ENCODE measurements at regions not wholly inside any gene's neighbourhood (a gene's known extent, or its start where the extent isn't known, plus 50 kb on each side); places are given as distances from the start of the nearest gene placed in this dataset.
"Not testable (repeated sequence)": the region's sequence is repeated elsewhere in the genome, so short reads cannot be mapped to it uniquely, and the experiment has no call there.

GRCh38 chr16:73427164-73427563, 379.2 kb upstream of the ZFHX3 start:
- no peak for DNase-seq (ENCODE audit: extremely low read depth in 1 of 2, low read depth in 1 of 2)

DNA sequence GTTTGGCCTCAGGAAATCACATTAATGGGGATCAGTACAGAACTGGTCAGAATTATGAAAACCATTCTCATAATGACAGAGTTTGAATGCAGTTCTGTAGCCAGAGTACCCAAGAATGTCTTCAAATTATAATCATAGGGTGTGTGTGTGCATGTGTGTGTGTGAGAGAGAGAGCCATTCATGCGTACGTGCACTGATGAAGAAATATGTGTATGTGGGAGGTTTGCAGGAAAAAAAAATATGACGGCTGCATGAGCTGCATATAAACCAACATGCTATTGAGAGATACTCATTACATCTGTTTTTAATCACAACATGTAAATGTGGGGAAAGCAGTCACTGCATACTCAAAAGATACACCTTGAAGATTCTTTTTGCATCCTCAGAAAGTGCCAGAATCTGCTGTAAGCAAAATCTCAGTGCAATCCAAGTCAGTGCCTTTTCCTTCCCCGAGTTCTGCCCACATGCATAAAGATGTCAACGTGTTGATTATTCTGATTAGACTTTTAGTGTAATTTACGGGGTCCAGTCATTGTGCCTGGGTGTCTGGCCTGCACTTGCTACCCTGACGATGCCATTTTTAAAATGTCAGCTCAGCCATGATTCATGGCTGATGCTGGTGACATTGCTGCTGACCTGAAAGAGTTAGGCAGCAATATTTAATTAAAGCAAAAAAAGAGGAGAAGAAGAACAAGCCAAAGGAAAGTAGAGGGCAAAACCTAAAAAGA, 378.7 kb upstream of the ZFHX3 start:
- DNase-seq (ENCODE audit: extremely low read depth in 1 of 2, low read depth in 1 of 2): no peak

DNA sequence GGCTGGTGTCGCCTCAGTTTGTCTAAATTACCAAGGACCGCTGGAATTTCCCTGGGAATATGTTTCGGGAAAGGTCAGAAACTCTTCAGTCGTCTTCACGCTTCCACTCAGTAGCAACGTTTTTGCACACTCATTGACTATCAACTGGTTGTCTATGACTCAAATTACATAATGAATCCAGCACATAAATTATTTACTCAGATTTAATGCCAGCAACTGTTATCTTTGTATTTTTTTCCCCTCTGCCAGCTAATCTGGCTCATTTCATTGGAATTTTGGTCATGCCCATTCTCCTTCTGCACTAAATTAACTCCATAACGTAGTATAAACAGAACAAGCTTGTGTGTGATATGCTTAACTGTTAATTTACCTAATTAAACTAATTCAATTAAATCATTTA, 372.7 kb upstream of the ZFHX3 start:
- no peak for DNase-seq (ENCODE audit: extremely low read depth in 1 of 2, low read depth in 1 of 2)

DNA sequence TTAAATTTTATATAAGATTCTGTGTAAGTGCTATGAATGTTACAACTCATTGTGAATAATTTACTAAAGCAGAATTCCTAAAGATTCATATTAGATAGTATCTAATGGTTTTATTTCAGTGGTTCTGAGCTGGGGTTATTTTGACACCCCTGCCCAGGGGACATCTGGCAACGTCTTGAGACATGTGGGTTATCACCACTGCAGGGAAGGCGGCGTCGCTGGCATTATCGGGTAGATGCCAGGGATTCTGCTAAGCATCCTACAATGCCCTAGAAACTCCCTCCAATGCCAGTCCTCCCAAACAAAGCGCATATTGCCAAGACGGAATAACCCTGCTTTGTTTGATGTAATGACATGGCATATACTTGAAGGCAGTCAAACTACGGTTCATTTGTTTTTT, 372.3 kb upstream of the ZFHX3 start:
- no peak for DNase-seq (ENCODE audit: extremely low read depth in 1 of 2, low read depth in 1 of 2)

DNA sequence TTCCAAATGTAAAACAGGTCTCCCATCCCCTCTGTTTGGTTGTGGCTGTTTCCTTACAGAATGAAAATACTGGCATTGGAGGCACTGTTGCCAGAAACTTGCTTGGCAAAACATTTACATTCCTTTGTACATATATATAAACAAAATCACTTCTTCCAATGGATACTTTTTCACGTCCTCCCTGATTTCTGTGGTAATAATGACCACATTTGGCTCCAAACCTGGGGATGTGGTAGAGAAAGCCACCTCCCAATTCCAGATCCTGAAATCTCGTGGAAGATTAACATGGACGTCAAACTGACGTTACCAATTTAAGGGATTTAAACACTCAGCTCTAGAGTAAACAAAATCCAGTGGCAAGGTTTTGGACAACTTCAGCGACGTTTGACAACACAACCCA, 370.8 kb upstream of the ZFHX3 start:
- no peak for DNase-seq (ENCODE audit: extremely low read depth in 1 of 2, low read depth in 1 of 2)

GRCh38 chr16:73418051-73418450, 370.1 kb upstream of the ZFHX3 start:
- no peak for DNase-seq (ENCODE audit: extremely low read depth in 1 of 2, low read depth in 1 of 2)

GRCh38 chr16:73415286-73415685, 367.4 kb upstream of the ZFHX3 start:
- DNase-seq (ENCODE audit: extremely low read depth in 1 of 2, low read depth in 1 of 2): no peak

DNA sequence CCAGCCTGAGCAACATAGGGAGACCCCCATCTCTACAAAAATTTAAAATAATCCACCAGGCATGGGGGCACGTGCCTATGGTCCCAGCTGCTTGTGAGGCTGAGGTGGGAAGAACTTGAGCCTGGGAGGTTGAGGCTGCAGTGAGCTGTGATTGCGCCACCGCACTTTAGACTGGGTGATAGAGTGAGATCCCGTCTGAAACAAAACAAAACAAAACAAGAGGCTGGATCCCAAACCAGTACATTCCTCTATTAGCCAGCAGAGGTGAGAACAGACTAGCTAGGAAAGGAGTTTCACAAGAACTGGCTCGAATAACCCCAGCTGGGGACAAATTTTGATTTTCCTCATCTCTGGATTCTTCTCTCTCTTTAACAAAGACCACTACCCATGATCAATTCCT, 366.7 kb upstream of the ZFHX3 start:
- DNase-seq (ENCODE audit: extremely low read depth in 1 of 2, low read depth in 1 of 2): no peak

- DNase-seq (ENCODE audit: extremely low read depth in 1 of 2, low read depth in 1 of 2): no peak
Observed at GRCh38 chr16:73413830-73414190, 365.9 kb upstream of the ZFHX3 start.

DNA sequence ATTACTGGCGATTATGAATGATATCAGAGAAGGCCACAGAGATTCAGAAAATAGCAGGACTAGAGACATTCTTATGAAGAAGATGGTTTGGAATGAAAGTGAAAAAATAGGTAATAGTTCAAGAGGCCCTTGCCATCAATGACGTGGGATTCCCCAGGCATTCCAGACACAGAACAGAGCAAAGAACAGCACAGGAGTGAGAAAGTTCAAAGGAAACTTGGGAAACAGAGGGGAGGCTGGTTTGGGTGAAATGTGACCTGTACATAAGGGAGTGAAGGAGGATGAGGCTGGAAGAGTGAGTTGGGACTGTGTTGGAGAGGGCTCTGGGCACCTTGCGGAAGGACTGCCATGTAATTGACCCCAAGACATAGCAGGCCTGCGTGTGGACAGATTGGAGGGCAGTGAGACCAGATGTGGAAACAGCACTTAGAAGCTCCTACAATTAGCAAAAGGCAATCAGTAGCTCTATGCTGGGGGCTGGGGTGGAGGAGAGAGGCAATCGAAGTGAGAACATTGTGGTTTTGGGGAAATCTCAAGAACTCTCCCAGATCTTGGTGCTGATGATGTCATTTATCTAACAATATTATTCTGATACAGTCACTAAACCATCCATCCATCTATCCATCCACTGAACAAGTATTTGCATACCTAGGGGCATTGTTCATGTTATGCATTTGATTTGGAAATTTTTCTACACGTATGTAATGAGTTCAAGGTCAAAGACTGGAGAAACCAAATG, 365.3 kb upstream of the ZFHX3 start:
- no peak for DNase-seq (ENCODE audit: extremely low read depth in 1 of 2, low read depth in 1 of 2)

GRCh38 chr16:73412416-73412815, 364.5 kb upstream of the ZFHX3 start:
- no peak for DNase-seq (ENCODE audit: extremely low read depth in 1 of 2, low read depth in 1 of 2)

DNA sequence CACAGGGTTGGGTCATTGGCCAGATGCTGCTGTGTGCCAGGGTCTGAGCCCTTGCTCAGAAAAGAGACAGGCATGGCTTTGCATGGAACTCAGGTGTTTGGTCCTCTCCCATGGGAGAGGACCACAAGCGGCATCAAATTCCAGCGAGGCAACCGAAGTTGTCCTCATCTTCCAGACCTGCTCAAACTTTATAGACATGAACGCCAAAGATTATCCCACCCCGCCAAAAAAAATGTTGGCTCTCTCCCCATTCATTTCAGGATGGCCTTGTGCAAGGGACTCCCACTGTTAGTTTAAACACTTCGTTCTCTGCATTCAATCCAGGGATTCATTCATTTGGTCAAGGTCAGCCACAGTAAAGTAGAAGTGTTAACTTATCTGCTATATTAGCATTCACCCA, 360.8 kb upstream of the ZFHX3 start:
- no peak for DNase-seq (ENCODE audit: extremely low read depth in 1 of 2, low read depth in 1 of 2)

DNA sequence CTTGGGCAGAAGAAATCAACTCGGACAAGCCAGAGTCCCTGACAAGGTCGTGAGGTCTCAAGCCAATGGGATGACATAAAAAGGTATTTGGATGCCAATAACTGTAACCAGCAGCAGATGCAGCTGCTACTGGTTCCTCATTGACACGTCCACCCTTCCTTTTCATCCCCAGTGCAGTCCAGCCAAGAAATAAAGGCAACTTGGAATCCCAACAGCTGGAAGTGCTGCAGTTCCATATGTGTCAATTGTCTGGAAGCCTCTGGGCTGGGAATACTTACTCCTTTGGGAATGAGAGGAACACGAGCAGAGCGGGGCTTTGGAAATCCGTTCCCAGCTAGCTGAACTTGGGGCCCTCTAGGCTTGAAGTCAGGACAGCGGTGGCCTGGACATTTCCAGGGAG, 360.4 kb upstream of the ZFHX3 start:
- DNase-seq (ENCODE audit: extremely low read depth in 1 of 2, low read depth in 1 of 2): no peak

GRCh38 chr16:73405851-73406250, 357.9 kb upstream of the ZFHX3 start:
- DNase-seq (ENCODE audit: extremely low read depth in 1 of 2, low read depth in 1 of 2): no peak

DNA sequence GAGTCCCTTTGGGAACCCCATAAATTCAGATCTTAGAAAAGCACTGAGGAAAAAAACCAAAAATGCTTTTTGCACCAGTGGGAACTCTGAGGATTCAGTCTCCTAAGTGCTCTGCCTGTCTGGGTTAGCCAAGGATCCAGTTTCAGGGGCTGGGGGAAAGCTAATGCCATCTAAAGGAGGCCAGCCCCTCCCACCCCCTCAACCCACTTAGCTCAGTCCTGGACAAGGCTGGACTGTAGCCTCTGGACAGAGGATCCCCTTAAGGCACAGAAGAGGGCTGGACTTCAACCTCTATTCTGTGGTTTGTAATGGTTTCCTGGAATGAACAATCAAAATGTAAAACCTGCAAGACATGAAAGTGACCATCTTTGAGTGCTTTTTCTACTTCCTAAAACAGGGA, 356.1 kb upstream of the ZFHX3 start:
- DNase-seq (ENCODE audit: extremely low read depth in 1 of 2, low read depth in 1 of 2): no peak

GRCh38 chr16:73403291-73403690, 355.4 kb upstream of the ZFHX3 start:
- DNase-seq (ENCODE audit: extremely low read depth in 1 of 2, low read depth in 1 of 2): no peak

- no peak for DNase-seq (ENCODE audit: extremely low read depth in 1 of 2, low read depth in 1 of 2)
Observed at GRCh38 chr16:73400951-73401350, 353.0 kb upstream of the ZFHX3 start.

GRCh38 chr16:73399997-73400396, 352.1 kb upstream of the ZFHX3 start:
- no peak for DNase-seq (ENCODE audit: extremely low read depth in 1 of 2, low read depth in 1 of 2)

GRCh38 chr16:73399486-73399885, 351.6 kb upstream of the ZFHX3 start:
- no peak for DNase-seq (ENCODE audit: extremely low read depth in 1 of 2, low read depth in 1 of 2)

- not testable (repeated sequence) for DNase-seq (ENCODE audit: extremely low read depth in 1 of 2, low read depth in 1 of 2)
Observed at GRCh38 chr16:73398604-73399003, 350.7 kb upstream of the ZFHX3 start.

DNA sequence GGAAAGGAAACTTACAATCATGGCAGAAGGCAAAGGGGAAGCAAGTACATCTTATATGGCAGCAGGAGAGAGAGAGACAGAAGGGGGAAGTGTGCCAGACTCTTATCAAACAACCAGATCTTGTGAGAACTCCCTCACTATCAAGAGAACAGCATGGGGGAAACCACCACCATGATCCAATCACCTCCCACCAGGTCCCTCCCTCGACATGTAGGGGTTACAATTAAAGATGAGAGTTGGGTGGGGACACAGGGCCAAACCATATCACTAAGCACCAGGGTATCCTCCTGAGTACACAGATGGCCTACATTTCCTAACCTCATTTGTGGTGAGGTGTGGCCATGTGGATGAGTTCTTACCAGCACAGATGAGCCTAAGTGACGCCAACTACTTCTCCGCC, 348.6 kb upstream of the ZFHX3 start:
- no peak for DNase-seq (ENCODE audit: extremely low read depth in 1 of 2, low read depth in 1 of 2)

DNA sequence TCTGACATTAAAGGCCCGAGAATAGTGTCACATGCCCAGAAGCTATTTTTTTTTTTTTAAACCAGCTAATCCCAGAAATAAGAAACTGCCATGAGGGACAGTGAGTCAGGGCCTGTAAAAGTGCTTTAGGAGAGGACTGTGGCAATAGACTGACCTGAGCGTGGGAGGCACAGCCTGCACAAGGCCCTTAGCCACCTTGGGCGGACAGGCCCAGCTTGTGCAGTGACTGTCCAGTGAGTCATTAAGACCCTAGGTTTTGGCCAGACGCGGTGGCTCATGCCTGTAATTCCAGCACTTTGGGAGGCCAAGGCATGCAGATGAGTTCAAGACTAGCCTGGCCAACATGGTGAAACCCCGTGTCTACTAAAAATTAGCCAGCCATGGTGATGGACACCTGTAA, 343.0 kb upstream of the ZFHX3 start:
- DNase-seq (ENCODE audit: extremely low read depth in 1 of 2, low read depth in 1 of 2): no peak

GRCh38 chr16:73390491-73390890, 342.6 kb upstream of the ZFHX3 start:
- no peak for DNase-seq (ENCODE audit: extremely low read depth in 1 of 2, low read depth in 1 of 2)
